ENCODE measurements at regions not wholly inside any gene's neighbourhood (a gene's known extent, or its start where the extent isn't known, plus 50 kb on each side); places are given as distances from the start of the nearest gene placed in this dataset.

DNA sequence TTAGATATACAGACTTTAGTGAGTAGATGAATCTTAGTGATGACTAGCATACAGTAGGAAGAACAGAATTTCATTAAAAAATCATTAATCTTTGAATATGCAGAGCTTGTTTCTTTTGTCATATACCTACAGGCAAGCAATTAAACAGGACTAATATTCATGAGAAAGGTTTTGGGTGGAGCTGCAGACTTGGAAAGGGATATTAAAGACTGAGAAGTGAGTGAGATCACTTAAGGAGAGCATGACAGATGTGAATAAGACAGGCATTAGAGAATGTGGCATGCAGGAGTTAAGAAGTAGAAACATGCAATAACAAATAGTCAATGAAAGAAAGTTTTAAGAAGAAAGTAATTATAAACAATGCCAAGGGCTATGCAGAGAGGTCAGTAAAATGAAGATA, 187.7 kb downstream of the TMTC3 start:
- no peaks in the 10 kb centered on the region for H3K4me1 Mint-ChIP-seq
- DNase-seq, result no peak
- no peaks in the 10 kb centered on the region for H3K36me3 Mint-ChIP-seq (ENCODE audit: low read depth)
- TF ChIP-seq, protein P1, sequence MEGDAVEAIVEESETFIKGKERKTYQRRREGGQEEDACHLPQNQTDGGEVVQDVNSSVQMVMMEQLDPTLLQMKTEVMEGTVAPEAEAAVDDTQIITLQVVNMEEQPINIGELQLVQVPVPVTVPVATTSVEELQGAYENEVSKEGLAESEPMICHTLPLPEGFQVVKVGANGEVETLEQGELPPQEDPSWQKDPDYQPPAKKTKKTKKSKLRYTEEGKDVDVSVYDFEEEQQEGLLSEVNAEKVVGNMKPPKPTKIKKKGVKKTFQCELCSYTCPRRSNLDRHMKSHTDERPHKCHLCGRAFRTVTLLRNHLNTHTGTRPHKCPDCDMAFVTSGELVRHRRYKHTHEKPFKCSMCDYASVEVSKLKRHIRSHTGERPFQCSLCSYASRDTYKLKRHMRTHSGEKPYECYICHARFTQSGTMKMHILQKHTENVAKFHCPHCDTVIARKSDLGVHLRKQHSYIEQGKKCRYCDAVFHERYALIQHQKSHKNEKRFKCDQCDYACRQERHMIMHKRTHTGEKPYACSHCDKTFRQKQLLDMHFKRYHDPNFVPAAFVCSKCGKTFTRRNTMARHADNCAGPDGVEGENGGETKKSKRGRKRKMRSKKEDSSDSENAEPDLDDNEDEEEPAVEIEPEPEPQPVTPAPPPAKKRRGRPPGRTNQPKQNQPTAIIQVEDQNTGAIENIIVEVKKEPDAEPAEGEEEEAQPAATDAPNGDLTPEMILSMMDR (conservative IDR thresholded peaks at IDR 0.05), result no peak
- peaks cover 16% of the 10 kb centered on the region for H3K9me3 Mint-ChIP-seq
- Histone ChIP-seq H3K27ac (ENCODE audit: low read depth, low read length) (no peak overlapping the region), H3K9me3 (ENCODE audit: control insufficient read depth, low read length) (peaks cover 12% of the 10 kb centered on the region), H3K36me3 (ENCODE audit: control insufficient read depth, insufficient read depth, low read length) (no peaks in the 10 kb centered on the region), H3K4me3 (ENCODE audit: low read length) (no peak overlapping the region), H3K27me3 (ENCODE audit: control insufficient read depth, insufficient read depth, low read length, poor library complexity, severe bottlenecking) (no peaks in the 10 kb centered on the region), H3K4me1 (ENCODE audit: control insufficient read depth, insufficient read depth, low read length) (no peaks in the 10 kb centered on the region), H3K9ac (ENCODE audit: extremely low read depth, low read length, poor library complexity, severe bottlenecking) (no peak overlapping the region)
- no peak overlapping the region for H3K4me3 Mint-ChIP-seq
- H3K27me3 Mint-ChIP-seq (ENCODE audit: insufficient read depth), result no peaks in the 10 kb centered on the region
- H3K27ac Mint-ChIP-seq, result no peak overlapping the region

DNA sequence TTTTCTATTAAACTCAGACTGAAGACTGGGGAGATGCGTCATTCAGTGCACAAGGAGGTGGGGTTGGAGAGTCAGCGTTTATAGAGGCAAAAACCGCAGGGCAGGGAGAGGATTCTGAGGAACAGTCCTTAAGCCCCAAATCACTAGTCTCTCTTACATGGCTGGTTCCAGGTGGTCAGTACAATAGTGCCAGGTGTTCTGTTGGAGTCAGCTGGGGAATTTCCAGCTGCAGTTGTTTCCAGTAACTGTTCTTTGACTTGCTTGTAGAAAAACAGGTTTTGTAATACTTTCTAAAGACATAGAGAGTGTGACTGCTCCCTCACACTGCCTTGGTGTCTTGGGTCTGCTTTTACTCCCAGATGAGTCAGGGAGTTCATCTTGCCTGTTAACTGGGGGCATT, 192.2 kb downstream of the TMTC3 start:
- Histone ChIP-seq H3K4me1 (ENCODE audit: control insufficient read depth, insufficient read depth, low read length) (no peaks in the 10 kb centered on the region), H3K27ac (ENCODE audit: low read depth, low read length) (no peak overlapping the region), H3K4me3 (ENCODE audit: low read length) (no peak overlapping the region), H3K27me3 (ENCODE audit: control insufficient read depth, insufficient read depth, low read length, poor library complexity, severe bottlenecking) (no peaks in the 10 kb centered on the region), H3K36me3 (ENCODE audit: control insufficient read depth, insufficient read depth, low read length) (no peaks in the 10 kb centered on the region), H3K9ac (ENCODE audit: extremely low read depth, low read length, poor library complexity, severe bottlenecking) (no peak overlapping the region), H3K9me3 (ENCODE audit: control insufficient read depth, low read length) (peaks cover 12% of the 10 kb centered on the region)
- no peak overlapping the region for H3K4me3 Mint-ChIP-seq
- H3K9me3 Mint-ChIP-seq, result peaks cover 12% of the 10 kb centered on the region
- WGBS, 2 experiments (ENCODE audit: insufficient coverage in 1 of 2, insufficient read length in 1 of 2), result 86% methylated on average over 3 of the region's 3 CpGs; no CpG with 5 or more reads in 1 of the 2 experiments
- H3K4me1 Mint-ChIP-seq, result peaks cover 2% of the 10 kb centered on the region
- no peaks in the 10 kb centered on the region for H3K27me3 Mint-ChIP-seq (ENCODE audit: insufficient read depth)
- DNase-seq, result no peak
- TF ChIP-seq, protein P1 (conservative IDR thresholded peaks at IDR 0.05), result no peak
- H3K36me3 Mint-ChIP-seq (ENCODE audit: low read depth), result no peaks in the 10 kb centered on the region
- H3K27ac Mint-ChIP-seq, result no peak overlapping the region

DNA sequence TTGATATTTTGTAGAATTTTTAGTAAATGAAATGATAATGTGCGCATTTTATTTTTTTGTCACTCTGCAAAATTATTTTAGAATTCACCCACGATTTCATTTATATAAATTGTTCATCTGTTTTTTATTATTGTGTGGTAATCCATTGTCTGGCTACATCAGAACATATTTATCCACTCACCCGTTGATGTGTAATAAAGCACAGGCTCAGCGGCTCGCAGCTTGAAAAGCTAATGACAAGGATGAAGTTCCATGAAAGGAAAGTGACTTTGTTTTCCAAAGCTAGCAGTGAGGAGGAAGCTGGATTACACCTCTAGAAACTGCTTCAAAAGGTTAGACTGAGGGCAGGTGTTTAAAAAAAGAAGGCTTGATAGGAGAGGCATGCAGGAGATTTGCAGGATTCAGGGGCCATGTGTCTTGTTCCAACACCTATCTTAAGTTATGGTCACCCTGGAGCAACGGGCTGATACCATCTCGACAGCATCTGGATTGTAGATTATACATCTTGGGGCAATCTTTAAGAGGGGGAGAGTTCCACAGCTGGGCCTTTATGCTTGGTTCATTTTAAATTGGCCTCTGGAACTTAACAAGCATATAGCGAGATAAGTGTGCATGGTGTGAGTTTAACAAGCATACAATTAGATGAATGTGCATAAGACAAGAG, 194.1 kb downstream of the TMTC3 start:
- Mint-ChIP-seq H3K27ac (no peak overlapping the region), H3K4me1 (peaks cover 4% of the 10 kb centered on the region), H3K9me3 (peaks cover 11% of the 10 kb centered on the region), H3K27me3 (ENCODE audit: insufficient read depth) (no peaks in the 10 kb centered on the region), H3K36me3 (ENCODE audit: low read depth) (no peaks in the 10 kb centered on the region), H3K4me3 (no peak overlapping the region)
- peaks cover 12% of the 10 kb centered on the region for H3K9me3 ChIP-seq (ENCODE audit: control insufficient read depth, low read length)
- TF ChIP-seq, protein P1 (conservative IDR thresholded peaks at IDR 0.05), result no peak
- no peak overlapping the region for H3K9ac ChIP-seq (ENCODE audit: extremely low read depth, low read length, poor library complexity, severe bottlenecking)
- DNase-seq, result no peak
- H3K4me3 ChIP-seq (ENCODE audit: low read length), result no peak overlapping the region
- H3K27me3 ChIP-seq (ENCODE audit: control insufficient read depth, insufficient read depth, low read length, poor library complexity, severe bottlenecking), result no peaks in the 10 kb centered on the region
- no peak overlapping the region for H3K27ac ChIP-seq (ENCODE audit: low read depth, low read length)
- H3K4me1 ChIP-seq (ENCODE audit: control insufficient read depth, insufficient read depth, low read length), result no peaks in the 10 kb centered on the region
- H3K36me3 ChIP-seq (ENCODE audit: control insufficient read depth, insufficient read depth, low read length), result no peaks in the 10 kb centered on the region
- 79 to 95% methylated on average over 3 to 6 of the region's 8 CpGs for WGBS, 2 experiments (ENCODE audit: insufficient coverage in 1 of 2, insufficient read length in 1 of 2)

Data from endodermal cell (in vitro differentiated cells).